ENCODE measurements at regions not wholly inside any gene's neighbourhood (a gene's known extent, or its start where the extent isn't known, plus 50 kb on each side); places are given as distances from the start of the nearest gene placed in this dataset.

GRCh38 chr18:56374007-56374655 lies 264.3 kb downstream of the TXNL1 start:
- TF ChIP-seq POLR2A (IDR thresholded peaks at IDR 0.05), result no peak
- TF ChIP-seq CTCF (IDR thresholded peaks at IDR 0.05), result no peak
- TF ChIP-seq EP300 (IDR thresholded peaks at IDR 0.05), result no peak
- TF ChIP-seq POLR2AphosphoS5 (IDR thresholded peaks at IDR 0.05), result no peak

GRCh38 chr18:56373601-56374000 lies 264.8 kb downstream of the TXNL1 start:
- Histone ChIP-seq H3K27ac (no peak overlapping the region), H3K9me3 (no peaks in the 10 kb centered on the region), H3K4me1 (no peaks in the 10 kb centered on the region), H3K36me3 (no peaks in the 10 kb centered on the region), H3K4me3 (no peak overlapping the region), H3K27me3 (no peaks in the 10 kb centered on the region)
- TF ChIP-seq POLR2A (IDR thresholded peaks at IDR 0.05) (no peak), POLR2AphosphoS5 (IDR thresholded peaks at IDR 0.05) (no peak), EP300 (IDR thresholded peaks at IDR 0.05) (no peak), CTCF (IDR thresholded peaks at IDR 0.05) (no peak)
- 86 to 89% methylated on average over 2 of the region's 2 CpGs for WGBS, 2 donors
- no peak for ATAC-seq (ENCODE audit: low FRiP score in 2 of 2)
- DNase-seq, result no peak

More at GRCh38 chr18:56374007-56374655, 264.3 kb downstream of the TXNL1 start:
- Histone ChIP-seq H3K27me3 (no peaks in the 10 kb centered on the region), H3K4me3 (no peak overlapping the region), H3K9me3 (no peaks in the 10 kb centered on the region), H3K27ac (no peak overlapping the region), H3K4me1 (no peaks in the 10 kb centered on the region), H3K36me3 (no peaks in the 10 kb centered on the region)
- DNase-seq (no peak), ATAC-seq (ENCODE audit: low FRiP score in 2 of 2) (no peak)
- 57 to 64% methylated on average over 3 of the region's 3 CpGs for WGBS, 2 donors

- DNase-seq (no peak), ATAC-seq (ENCODE audit: low FRiP score in 2 of 2) (no peak)
- Histone ChIP-seq H3K9me3 (no peaks in the 10 kb centered on the region), H3K4me3 (no peak overlapping the region), H3K27me3 (no peaks in the 10 kb centered on the region), H3K36me3 (no peaks in the 10 kb centered on the region), H3K27ac (no peak overlapping the region), H3K4me1 (no peaks in the 10 kb centered on the region)
- TF ChIP-seq POLR2AphosphoS5 (IDR thresholded peaks at IDR 0.05), result no peak
- TF ChIP-seq CTCF (IDR thresholded peaks at IDR 0.05), result no peak
- no peak for TF ChIP-seq POLR2A (IDR thresholded peaks at IDR 0.05)
- TF ChIP-seq EP300 (IDR thresholded peaks at IDR 0.05), result no peak
- WGBS, 2 donors, result 91 to 96% methylated on average over 5 of the region's 5 CpGs
Measured at GRCh38 chr18:56368066-56368465, 270.3 kb downstream of the TXNL1 start.

GRCh38 chr18:56358608-56359280 lies 279.6 kb downstream of the TXNL1 start:
- Histone ChIP-seq H3K27ac (no peak overlapping the region), H3K4me1 (no peaks in the 10 kb centered on the region), H3K36me3 (no peaks in the 10 kb centered on the region), H3K9me3 (peaks cover 4 to 14% (median 6%) of the 10 kb centered on the region in 4 donors), H3K4me3 (no peak overlapping the region), H3K27me3 (no peaks in the 10 kb centered on the region)
- TF ChIP-seq POLR2A (IDR thresholded peaks at IDR 0.05) (no peak), CTCF (IDR thresholded peaks at IDR 0.05) (no peak), EP300 (IDR thresholded peaks at IDR 0.05) (no peak), POLR2AphosphoS5 (IDR thresholded peaks at IDR 0.05) (no peak)
- 88 to 94% methylated on average over 5 of the region's 5 CpGs for WGBS, 2 donors
- ATAC-seq (ENCODE audit: low FRiP score in 2 of 2) (no peak), DNase-seq (no peak)
